MG63 (cell line): ENCODE measurements at regions not wholly inside any gene's neighbourhood (a gene's known extent, or its start where the extent isn't known, plus 50 kb on each side); places are given as distances from the start of the nearest gene placed in this dataset.
A peak's percentile ranks its signal among the peaks of the same experiment; 100 is the strongest.

Experiments used
- DNase-seq: peaks from one replicate; pipeline ENCODE4 v3.0.0-alpha.2; 2020
- H3K27me3 ChIP-seq: fragments of 250-450 bp; sonication (Bioruptor Pico); 2 replicates; pipeline ENCODE4 v1.5.1; 2020; ENCODE audit warnings: mild to moderate bottlenecking, moderate library complexity
- H3K36me3 ChIP-seq: fragments of 250-450 bp; sonication (Bioruptor Pico); 2 replicates; pipeline ENCODE4 v1.5.1; 2020; ENCODE audit warnings: mild to moderate bottlenecking, moderate library complexity
- H3K4me3 ChIP-seq: fragments of 250-450 bp; sonication (Bioruptor Pico); 2 replicates; pipeline ENCODE4 v1.5.1; 2020; ENCODE audit warnings: mild to moderate bottlenecking, moderate library complexity
- H3K9me3 ChIP-seq: fragments of 250-450 bp; sonication (Bioruptor Pico); 2 replicates; pipeline ENCODE4 v1.5.1; 2020; ENCODE audit warnings: mild to moderate bottlenecking, moderate library complexity

GRCh38 chr6:6856538-6857523 is 250.9 kb upstream of the RREB1 start:
- H3K36me3 ChIP-seq = no peaks in the 10 kb centered on the region
- H3K27me3 ChIP-seq = no peaks in the 10 kb centered on the region
- no peak overlapping the region for H3K4me3 ChIP-seq
- DNase-seq = peak; percentile 56
- no peaks in the 10 kb centered on the region; the same call in 1 of the 2 replicates for H3K9me3 ChIP-seq

GRCh38 chr6:6857528-6857927 is 250.2 kb upstream of the RREB1 start:
- no peaks in the 10 kb centered on the region for H3K27me3 ChIP-seq
- no peak overlapping the region for H3K4me3 ChIP-seq
- DNase-seq = no peak
- H3K36me3 ChIP-seq = no peaks in the 10 kb centered on the region
- H3K9me3 ChIP-seq = no peaks in the 10 kb centered on the region

GRCh38 chr6:6858533-6858982 is 249.2 kb upstream of the RREB1 start:
- no peak overlapping the region for H3K4me3 ChIP-seq
- DNase-seq = no peak
- no peaks in the 10 kb centered on the region for H3K9me3 ChIP-seq
- no peaks in the 10 kb centered on the region for H3K36me3 ChIP-seq
- H3K27me3 ChIP-seq = no peaks in the 10 kb centered on the region

GRCh38 chr6:6859105-6859504 is 248.7 kb upstream of the RREB1 start:
- Histone ChIP-seq H3K27me3 (no peaks in the 10 kb centered on the region), H3K36me3 (no peaks in the 10 kb centered on the region), H3K9me3 (no peaks in the 10 kb centered on the region), H3K4me3 (no peak overlapping the region)
- DNase-seq = no peak

- H3K4me3 ChIP-seq = no peak overlapping the region
- DNase-seq = no peak
- H3K36me3 ChIP-seq = no peaks in the 10 kb centered on the region
- no peaks in the 10 kb centered on the region for H3K9me3 ChIP-seq
- no peaks in the 10 kb centered on the region for H3K27me3 ChIP-seq
Observed at GRCh38 chr6:6859722-6860121, 248.0 kb upstream of the RREB1 start.

- Histone ChIP-seq H3K27me3 (no peaks in the 10 kb centered on the region), H3K9me3 (no peaks in the 10 kb centered on the region), H3K4me3 (no peak overlapping the region), H3K36me3 (no peaks in the 10 kb centered on the region)
- no peak for DNase-seq
Observed at GRCh38 chr6:6860863-6861262, 246.9 kb upstream of the RREB1 start.

- DNase-seq = no peak
- Histone ChIP-seq H3K4me3 (no peak overlapping the region), H3K9me3 (no peaks in the 10 kb centered on the region), H3K27me3 (no peaks in the 10 kb centered on the region), H3K36me3 (no peaks in the 10 kb centered on the region)
Observed at GRCh38 chr6:6861351-6861894, 246.3 kb upstream of the RREB1 start.

GRCh38 chr6:6861995-6862394 is 245.8 kb upstream of the RREB1 start:
- Histone ChIP-seq H3K27me3 (no peaks in the 10 kb centered on the region), H3K36me3 (no peaks in the 10 kb centered on the region), H3K4me3 (no peak overlapping the region), H3K9me3 (no peaks in the 10 kb centered on the region)
- no peak for DNase-seq

- Histone ChIP-seq H3K36me3 (no peaks in the 10 kb centered on the region), H3K27me3 (no peaks in the 10 kb centered on the region), H3K9me3 (no peaks in the 10 kb centered on the region), H3K4me3 (no peak overlapping the region)
- DNase-seq = no peak
Observed at GRCh38 chr6:6863970-6864639, 243.7 kb upstream of the RREB1 start.

GRCh38 chr6:6865611-6866010 is 242.2 kb upstream of the RREB1 start:
- H3K27me3 ChIP-seq = peaks cover 2% of the 10 kb centered on the region; the same call in 1 of the 2 replicates
- H3K4me3 ChIP-seq = no peak overlapping the region
- no peaks in the 10 kb centered on the region for H3K36me3 ChIP-seq
- H3K9me3 ChIP-seq = peaks cover 3% of the 10 kb centered on the region; the same call in 1 of the 2 replicates
- DNase-seq = no peak

GRCh38 chr6:6866656-6867403 is 240.9 kb upstream of the RREB1 start:
- peaks cover 3% of the 10 kb centered on the region; the same call in 1 of the 2 replicates for H3K9me3 ChIP-seq
- DNase-seq = no peak
- no peaks in the 10 kb centered on the region for H3K36me3 ChIP-seq
- peaks cover 4% of the 10 kb centered on the region; the same call in 1 of the 2 replicates for H3K27me3 ChIP-seq
- H3K4me3 ChIP-seq = no peak overlapping the region

GRCh38 chr6:6867404-6867799 is 240.4 kb upstream of the RREB1 start:
- Histone ChIP-seq H3K27me3 (peaks cover 4% of the 10 kb centered on the region; the same call in 1 of the 2 replicates), H3K4me3 (no peak overlapping the region), H3K9me3 (peaks cover 3% of the 10 kb centered on the region; the same call in 1 of the 2 replicates), H3K36me3 (no peaks in the 10 kb centered on the region)
- no peak for DNase-seq

GRCh38 chr6:6869094-6869493 is 238.7 kb upstream of the RREB1 start:
- Histone ChIP-seq H3K36me3 (no peaks in the 10 kb centered on the region), H3K9me3 (peaks cover 3% of the 10 kb centered on the region; the same call in 1 of the 2 replicates), H3K4me3 (no peak overlapping the region), H3K27me3 (peaks cover 4% of the 10 kb centered on the region; the same call in 1 of the 2 replicates)
- no peak for DNase-seq

GRCh38 chr6:6870921-6871320 is 236.8 kb upstream of the RREB1 start:
- DNase-seq = no peak
- Histone ChIP-seq H3K27me3 (peaks cover 4% of the 10 kb centered on the region; the same call in 1 of the 2 replicates), H3K36me3 (no peaks in the 10 kb centered on the region), H3K4me3 (no peak overlapping the region), H3K9me3 (peaks cover 3% of the 10 kb centered on the region; the same call in 1 of the 2 replicates)

- Histone ChIP-seq H3K4me3 (no peak overlapping the region), H3K36me3 (no peaks in the 10 kb centered on the region), H3K27me3 (peaks cover 4% of the 10 kb centered on the region; the same call in 1 of the 2 replicates), H3K9me3 (peaks cover 6% of the 10 kb centered on the region)
- DNase-seq = no peak
Observed at GRCh38 chr6:6872459-6873344, 235.1 kb upstream of the RREB1 start.
